GM10266 (cell line): ENCODE measurements at regions not wholly inside any gene's neighbourhood (a gene's known extent, or its start where the extent isn't known, plus 50 kb on each side); places are given as distances from the start of the nearest gene placed in this dataset.
"Not testable (repeated sequence)": the region's sequence is repeated elsewhere in the genome, so short reads cannot be mapped to it uniquely, and the experiment has no call there.

ENCODE experiments used
- DNase-seq: peaks from one replicate; pipeline ENCODE4 v3.0.0; 2012; ENCODE audit errors: extremely low spot score
- TF ChIP-seq, protein P1 (sequence below): IDR thresholded peaks from 2 replicates; pipeline ENCODE4 v1.5.1; 2012; ENCODE audit warnings: mild to moderate bottlenecking, low read depth; ENCODE audit not compliant: control insufficient read depth, insufficient read depth; ENCODE audit errors: missing control alignments

- TF ChIP-seq, protein P1, sequence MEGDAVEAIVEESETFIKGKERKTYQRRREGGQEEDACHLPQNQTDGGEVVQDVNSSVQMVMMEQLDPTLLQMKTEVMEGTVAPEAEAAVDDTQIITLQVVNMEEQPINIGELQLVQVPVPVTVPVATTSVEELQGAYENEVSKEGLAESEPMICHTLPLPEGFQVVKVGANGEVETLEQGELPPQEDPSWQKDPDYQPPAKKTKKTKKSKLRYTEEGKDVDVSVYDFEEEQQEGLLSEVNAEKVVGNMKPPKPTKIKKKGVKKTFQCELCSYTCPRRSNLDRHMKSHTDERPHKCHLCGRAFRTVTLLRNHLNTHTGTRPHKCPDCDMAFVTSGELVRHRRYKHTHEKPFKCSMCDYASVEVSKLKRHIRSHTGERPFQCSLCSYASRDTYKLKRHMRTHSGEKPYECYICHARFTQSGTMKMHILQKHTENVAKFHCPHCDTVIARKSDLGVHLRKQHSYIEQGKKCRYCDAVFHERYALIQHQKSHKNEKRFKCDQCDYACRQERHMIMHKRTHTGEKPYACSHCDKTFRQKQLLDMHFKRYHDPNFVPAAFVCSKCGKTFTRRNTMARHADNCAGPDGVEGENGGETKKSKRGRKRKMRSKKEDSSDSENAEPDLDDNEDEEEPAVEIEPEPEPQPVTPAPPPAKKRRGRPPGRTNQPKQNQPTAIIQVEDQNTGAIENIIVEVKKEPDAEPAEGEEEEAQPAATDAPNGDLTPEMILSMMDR = no peak
- DNase-seq = no peak
Measured at GRCh38 chr14:53227154-53227718, 74.1 kb upstream of the DDHD1 start.

DNA sequence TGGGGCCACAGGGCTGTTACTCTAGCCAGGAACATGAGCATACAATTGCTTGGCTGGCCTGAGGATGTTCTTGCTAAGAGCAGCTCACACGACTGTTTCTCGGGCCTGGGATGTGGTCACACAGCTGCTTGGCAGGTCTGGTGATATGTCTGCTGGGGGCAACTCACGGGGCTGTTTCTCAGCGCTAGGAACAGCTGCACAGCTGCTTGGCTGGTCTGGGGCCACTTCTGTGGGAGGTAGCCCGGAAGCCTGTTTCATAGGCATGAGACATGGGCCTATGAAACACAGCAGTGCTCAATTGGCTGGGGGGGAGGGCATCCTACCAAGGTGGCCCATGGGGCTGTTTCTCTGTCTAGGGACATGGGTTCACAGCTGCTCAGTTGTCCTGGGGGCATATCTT lies 73.4 kb upstream of the DDHD1 start:
- DNase-seq = no peak
- TF ChIP-seq, protein P1 = no peak

DNA sequence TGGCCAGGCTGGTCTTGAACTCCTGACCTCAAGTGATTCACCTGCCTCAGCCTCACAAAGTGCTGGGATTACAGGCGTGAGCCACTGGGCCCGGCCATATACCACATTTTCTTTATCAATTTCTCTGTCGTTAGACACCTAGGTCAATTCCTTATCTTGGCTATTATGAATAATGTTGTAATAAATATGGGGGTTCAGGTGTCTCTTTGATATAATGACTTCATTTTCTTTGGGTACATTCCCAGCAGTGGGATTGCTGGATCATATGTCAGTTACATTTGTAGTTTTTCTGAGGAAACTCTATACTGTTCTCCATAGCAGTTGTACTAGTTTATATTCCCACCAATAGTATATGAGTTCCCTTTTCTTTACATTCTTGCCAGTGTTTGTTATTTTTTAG lies 67.8 kb upstream of the DDHD1 start:
- TF ChIP-seq, protein P1 = no peak
- DNase-seq = no peak

DNA sequence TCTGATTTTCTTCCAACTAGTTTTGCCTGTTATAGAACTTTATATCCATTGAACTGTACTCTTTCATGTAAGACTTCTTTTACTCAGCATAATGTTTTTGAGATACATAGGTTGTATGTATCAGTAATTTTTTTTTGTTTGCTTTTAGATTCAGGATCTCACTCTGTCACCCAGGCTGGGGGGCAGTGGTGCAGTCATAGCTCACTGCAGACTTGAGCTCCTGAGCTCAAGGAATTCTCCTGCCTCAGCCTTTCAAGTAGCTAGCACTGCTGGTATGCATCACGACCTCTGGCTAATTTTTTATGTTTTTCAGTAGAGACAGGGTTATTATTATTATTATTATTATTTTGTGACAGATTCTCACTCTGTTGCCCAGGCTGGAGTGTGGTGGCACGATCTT lies 65.0 kb upstream of the DDHD1 start:
- TF ChIP-seq, protein P1 = no peak
- no peak for DNase-seq

- DNase-seq = peak; percentile 72
- TF ChIP-seq, protein P1 = peak; percentile 40
Measured at GRCh38 chr14:53217316-53217994, 64.3 kb upstream of the DDHD1 start.

- DNase-seq = not testable (repeated sequence)
Measured at GRCh38 chr14:53216955-53217315, 63.8 kb upstream of the DDHD1 start.

DNA sequence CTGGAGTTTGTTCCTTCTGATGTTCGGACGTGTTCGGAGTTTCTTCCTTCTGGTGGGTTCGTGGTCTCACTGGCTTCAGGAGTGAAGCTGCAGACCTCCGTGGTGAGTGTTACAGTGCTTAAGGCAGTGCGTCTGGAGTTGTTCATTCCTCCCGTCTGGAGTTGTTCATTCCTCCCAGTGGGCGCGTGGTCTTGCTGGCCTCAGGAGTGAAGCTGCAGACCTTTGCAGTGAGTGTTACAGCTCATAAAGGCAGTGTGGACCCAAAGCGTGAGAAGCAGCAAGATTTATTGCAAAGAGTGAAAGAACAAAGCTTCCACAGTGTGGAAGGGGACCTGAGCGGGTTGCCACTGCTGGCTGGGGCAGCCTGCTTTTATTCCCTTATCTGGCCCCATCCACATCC lies 63.4 kb upstream of the DDHD1 start:
- DNase-seq = not testable (repeated sequence)

- TF ChIP-seq, protein P1 = no peak
- DNase-seq = no peak
Measured at GRCh38 chr14:53215101-53215500, 62.0 kb upstream of the DDHD1 start.
